ENCODE measurements at regions not wholly inside any gene's neighbourhood (a gene's known extent, or its start where the extent isn't known, plus 50 kb on each side); places are given as distances from the start of the nearest gene placed in this dataset.

- no peak for DNase-seq (ENCODE audit: low spot score)
These were observed 351.1 kb downstream of the GRXCR1 start for GRCh38 chr4:43243433-43244116.

DNA sequence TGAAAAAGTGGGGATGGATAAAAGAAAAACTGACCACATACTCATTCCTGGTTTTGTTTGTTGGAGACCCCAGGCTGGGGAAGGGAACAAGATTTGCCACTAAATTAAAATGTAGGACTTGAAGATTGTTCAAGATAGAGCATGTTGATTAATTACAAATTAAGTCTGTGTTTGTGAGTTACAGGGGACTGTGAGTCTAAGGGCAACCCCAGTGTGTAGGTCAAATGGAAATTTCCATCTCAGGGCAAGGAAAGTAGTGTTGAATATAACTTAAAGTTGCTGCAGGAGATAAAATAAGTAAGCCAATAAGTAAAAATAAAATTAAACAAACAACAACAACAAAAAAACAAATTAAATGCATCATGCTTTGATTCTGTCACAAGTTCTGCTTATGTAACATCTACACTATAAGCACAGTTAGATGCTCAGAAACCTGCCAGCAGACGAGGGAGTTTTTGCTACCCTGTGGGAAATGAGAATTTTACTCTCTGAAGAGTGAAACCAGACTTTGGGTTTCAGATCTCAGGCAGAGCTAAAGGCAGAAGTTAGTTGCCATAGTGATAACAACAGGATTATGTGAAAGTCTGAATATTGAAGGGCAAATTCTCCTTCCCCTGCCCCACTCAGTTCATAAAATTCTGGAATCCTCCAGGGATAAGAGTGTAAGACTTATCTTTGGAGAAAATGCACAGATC lies 352.3 kb downstream of the GRXCR1 start:
- no peak for DNase-seq (ENCODE audit: low spot score)

DNA sequence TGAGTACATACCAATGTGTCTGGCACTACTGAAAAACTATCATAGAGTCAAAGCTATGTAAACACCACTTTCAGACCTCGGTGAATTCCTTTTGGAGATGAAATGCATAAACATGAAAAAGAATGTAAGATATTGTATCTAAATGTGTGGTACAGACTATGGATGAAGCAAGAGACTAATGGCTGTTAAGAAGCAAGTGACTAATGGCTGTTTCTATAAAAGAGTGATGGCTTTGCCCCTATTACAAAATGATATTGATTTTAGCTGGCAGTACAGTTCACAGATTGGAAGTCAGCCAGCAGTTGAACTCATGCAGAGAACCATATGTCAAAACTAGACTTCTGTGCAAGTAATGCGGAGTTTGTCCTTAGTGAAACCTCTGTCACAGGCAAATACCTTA lies 359.3 kb downstream of the GRXCR1 start:
- no peak for DNase-seq (ENCODE audit: low spot score)

- no peak for DNase-seq (ENCODE audit: low spot score)
These were observed 361.0 kb downstream of the GRXCR1 start for GRCh38 chr4:43253541-43253940.

- DNase-seq (ENCODE audit: low spot score) = no peak
These were observed 372.2 kb downstream of the GRXCR1 start for GRCh38 chr4:43264730-43265129.

- no peak for DNase-seq (ENCODE audit: low spot score)
These were observed 379.4 kb downstream of the GRXCR1 start for GRCh38 chr4:43271946-43272345.

DNA sequence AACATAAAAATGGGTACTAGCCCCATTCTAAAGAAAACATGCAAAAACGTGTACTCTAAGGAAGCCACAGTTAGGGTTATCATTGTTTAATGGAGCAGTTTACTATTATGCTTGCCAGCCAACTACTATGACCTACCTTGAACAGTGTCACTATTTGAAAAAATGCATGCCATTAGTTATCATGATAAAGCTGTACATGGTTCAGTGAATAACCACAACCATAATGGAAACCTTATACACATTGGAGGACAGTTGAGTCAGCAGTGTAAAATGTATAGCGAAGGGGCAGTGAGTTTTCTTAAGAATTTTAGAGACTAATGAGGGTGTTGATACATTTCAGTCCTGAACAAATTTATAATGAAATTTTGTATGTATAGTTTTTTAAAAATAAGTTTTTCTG lies 381.9 kb downstream of the GRXCR1 start:
- no peak for DNase-seq (ENCODE audit: low spot score)

- DNase-seq (ENCODE audit: low spot score) = no peak
These were observed 383.3 kb downstream of the GRXCR1 start for GRCh38 chr4:43275779-43276178.

- DNase-seq (ENCODE audit: low spot score) = no peak
These were observed 383.8 kb downstream of the GRXCR1 start for GRCh38 chr4:43276321-43276720.

DNA sequence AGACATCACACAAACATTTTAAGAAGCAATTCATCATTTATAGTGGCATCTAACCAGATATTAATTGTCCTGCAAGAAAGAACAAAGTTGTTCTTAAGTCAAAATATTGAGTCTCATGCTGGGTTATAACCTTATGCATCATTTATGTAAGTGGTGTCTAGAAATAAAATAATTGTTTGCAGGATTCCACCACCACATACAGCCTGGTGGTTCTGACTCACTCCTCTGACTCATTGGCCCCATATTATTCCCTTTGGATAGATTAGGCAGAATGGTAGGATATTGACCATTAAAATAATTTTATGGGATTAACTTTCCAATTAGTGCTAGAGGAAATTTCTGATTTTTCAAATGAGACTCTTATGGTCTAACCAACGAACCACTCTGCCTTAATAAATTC lies 384.5 kb downstream of the GRXCR1 start:
- DNase-seq (ENCODE audit: low spot score) = no peak

DNA sequence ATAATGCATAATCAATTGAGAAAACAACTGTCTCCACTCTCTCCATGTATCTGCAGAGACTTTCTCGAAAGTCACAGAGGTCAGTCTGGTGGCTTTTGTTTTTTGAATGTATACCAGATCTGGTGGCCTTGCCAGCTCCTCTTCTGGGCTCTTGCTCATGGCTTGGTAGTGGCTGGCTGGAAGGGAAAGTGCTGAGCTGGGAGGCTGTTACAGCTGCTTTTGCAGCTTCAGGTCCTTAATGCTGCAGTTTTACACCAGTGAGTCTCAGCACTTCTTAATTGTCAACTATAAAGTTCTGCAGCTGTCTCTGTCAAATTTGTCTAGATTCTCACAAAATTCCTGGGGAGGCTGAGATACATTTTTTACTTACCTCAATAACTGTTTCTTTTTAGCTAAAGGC lies 390.0 kb downstream of the GRXCR1 start:
- no peak for DNase-seq (ENCODE audit: low spot score)

GRCh38 chr4:43286137-43286536 lies 393.6 kb downstream of the GRXCR1 start:
- no peak for DNase-seq (ENCODE audit: low spot score)

DNA sequence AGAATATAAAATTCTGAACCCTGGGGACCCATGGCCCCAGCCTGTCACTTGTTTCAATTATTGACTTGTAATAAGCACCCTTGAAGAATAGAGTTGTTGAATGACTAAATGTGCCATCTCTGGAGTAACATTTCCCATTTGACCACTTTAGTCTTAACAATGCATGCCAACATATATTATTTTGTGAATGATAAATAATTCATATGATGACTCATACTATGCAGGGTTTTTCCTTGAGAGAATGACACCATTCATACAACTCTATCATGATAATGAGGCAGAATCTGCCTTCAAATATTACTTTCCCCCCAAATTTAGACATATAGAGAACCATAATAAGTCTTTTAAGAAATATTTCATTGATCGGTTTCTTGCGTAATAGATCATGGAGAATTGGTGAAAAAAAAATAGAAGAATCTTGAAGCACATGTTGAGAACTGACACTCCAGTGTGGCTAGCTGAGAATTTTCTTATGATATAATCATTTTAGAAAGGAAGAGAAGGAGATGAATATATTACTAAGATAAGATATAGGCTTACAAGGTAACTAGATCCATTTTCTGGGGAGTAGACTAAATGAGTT lies 404.5 kb downstream of the GRXCR1 start:
- DNase-seq (ENCODE audit: low spot score) = no peak

- DNase-seq (ENCODE audit: low spot score) = no peak
These were observed 424.3 kb downstream of the GRXCR1 start for GRCh38 chr4:43316813-43317212.

DNA sequence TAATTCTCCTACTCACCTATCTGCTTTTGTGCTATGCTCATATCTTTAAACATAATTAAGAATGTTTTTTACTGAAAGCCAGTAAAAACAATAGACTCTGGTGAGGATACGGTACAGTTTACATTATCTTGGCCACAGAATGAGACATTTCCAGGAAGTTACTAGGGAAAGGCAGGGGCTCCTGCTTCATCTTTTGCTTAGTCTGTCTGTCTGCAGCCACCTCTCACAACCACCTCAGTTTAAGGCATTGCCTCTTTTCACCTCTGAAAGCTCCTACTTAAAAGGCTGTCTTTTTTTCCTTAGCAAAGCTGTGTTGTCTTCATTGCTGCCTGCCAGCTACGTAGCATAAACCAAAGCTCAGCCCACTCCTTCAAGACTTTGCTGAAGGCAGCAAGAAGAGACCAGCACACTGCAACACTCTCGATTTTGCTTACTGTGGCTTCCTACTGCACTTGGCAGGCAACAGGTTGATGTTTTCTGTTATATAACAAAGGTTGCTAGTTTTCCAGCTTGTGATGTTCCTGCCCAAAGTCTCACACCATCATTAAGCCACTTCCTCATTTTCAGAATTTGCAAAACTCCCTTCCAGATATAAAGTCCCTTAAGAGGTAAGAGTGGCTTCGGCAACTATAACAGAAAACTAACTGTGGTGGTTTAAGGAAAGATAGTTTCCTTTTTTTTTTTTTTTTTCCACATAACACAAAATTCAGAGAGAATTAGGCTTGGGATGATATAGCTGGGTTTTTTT lies 432.9 kb downstream of the GRXCR1 start:
- no peak for DNase-seq (ENCODE audit: low spot score)

- no peak for DNase-seq (ENCODE audit: low spot score)
These were observed 437.8 kb downstream of the GRXCR1 start for GRCh38 chr4:43330288-43330687.

GRCh38 chr4:43331226-43332051 lies 438.9 kb downstream of the GRXCR1 start:
- DNase-seq (ENCODE audit: low spot score) = no peak

DNA sequence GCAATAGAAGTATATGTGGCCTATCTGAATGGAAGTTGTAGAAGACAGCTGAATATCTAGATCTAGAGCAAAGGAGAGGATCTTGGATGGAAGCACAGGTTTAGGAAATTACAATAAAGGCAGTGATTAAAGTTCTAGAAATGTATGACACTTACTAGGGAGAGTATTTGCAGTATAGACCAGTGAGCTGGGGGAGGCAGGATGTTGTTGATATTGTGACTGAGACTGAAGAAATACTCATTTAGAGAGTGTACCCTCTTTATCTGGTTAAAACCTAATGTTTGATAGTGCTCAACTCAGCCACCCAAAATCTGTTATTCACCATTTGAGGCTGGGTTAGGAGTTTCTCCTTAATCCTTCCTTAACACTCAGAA lies 439.5 kb downstream of the GRXCR1 start:
- DNase-seq (ENCODE audit: low spot score) = no peak

DNA sequence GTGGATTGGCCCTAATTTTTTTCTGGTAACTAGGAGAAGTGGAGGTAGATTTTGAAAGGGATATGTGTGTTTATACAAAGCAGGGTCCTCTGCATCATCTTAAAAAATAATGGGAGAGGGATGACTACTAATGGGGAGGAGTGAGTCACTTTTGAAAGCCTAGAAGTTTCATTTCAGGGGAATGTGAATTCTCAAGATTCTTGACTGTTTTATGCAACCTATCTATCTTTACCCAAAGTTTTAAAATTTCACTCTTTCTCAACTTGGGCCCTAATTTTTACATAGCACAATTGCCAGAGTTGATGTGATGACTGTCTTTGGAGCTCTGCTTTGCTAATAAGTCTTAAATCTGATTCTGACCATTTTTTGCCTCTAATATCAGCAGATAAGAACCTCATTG lies 445.2 kb downstream of the GRXCR1 start:
- no peak for DNase-seq (ENCODE audit: low spot score)

DNA sequence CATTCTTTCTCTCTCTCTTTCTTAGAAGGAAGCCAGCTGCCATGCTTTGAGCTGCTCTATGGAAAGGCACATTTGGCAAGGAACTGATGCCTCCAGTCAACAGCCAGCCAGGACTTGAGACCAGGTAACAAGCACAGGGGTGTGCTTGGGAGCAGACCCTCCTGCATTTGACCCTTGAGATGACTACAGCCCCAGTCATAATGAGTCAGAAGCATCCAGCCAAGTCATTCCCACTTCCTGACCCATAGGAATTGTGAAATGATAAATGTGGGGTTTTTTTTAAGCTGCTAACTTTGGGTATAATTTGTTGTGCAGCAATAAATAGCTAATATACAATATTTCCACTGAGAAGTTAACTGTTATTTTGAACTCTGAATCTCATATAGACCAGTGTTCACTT lies 446.9 kb downstream of the GRXCR1 start:
- no peak for DNase-seq (ENCODE audit: low spot score)

GRCh38 chr4:43341741-43342140 lies 449.2 kb downstream of the GRXCR1 start:
- no peak for DNase-seq (ENCODE audit: low spot score)

DNA sequence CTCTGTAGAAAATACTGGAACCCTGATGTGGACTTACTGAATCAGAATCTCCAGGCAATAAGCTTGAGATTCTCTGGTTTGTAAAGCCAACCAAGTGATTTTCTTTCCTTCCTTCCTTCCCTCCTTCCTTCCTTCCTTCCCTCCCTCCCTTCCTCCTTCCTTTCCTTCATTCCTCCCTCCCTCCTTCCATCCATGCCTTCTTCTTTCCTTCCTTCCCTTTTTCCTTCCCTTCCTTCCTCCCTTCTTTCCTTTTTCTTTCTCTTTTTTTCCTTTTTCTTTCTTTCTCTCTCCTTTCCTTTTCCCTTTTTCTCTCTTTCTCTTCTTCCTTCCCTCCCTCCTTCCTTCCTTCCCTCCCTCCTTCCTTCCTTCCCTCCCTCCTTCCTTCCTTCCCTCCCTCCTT lies 450.8 kb downstream of the GRXCR1 start:
- no peak for DNase-seq (ENCODE audit: low spot score)
